H1 (cell line): ENCODE measurements at regions not wholly inside any gene's neighbourhood (a gene's known extent, or its start where the extent isn't known, plus 50 kb on each side); places are given as distances from the start of the nearest gene placed in this dataset.

Experiments
- CTCF ChIA-PET: fragments of 300-600 bp; sonication (Branson Sonifier 250); formaldehyde crosslinking; loops from one replicate; lab custom pipeline; 2021; ENCODE audit not compliant: partially characterized antibody; lab: Charles Lee
- POLR2A ChIA-PET: fragments of 300-600 bp; sonication (Branson Sonifier 250); formaldehyde crosslinking; loops from one replicate; lab custom pipeline; 2021; ENCODE audit warnings: inconsistent platforms; ENCODE audit not compliant: partially characterized antibody; lab: Charles Lee
- DNase-seq, 2 experiments: peaks; one replicate each; pipeline versions ENCODE4 v3.0.0 to v3.0.0-alpha.2; 2010 to 2022; ENCODE audit warnings: low spot score in 2 of 2, low read depth in 1 of 2, mixed read lengths in 1 of 2
- FAIRE-seq: peaks from 2 replicates; lab custom pipeline; 2011; peaks lifted over from hg19 to GRCh38; lab: Jason Lieb, UNC
- H2AFZ ChIP-seq: 2 replicates; pipeline ENCODE4 v1.8.1; 2012; ENCODE audit warnings: low read length, inconsistent platforms
- H2AK5ac ChIP-seq: 2 replicates; pipeline ENCODE4 v1.6.1; 2013; ENCODE audit warnings: low read depth, low read length
- H2BK120ac ChIP-seq: replicated peaks from 2 replicates; pipeline ENCODE3; 2013; ENCODE audit warnings: low read depth, low read length, inconsistent platforms
- H2BK12ac ChIP-seq: 2 replicates; pipeline ENCODE4 v1.6.1; 2013; ENCODE audit warnings: low read depth, low read length
- H2BK15ac ChIP-seq: 2 replicates; pipeline ENCODE4 v1.6.1; 2013; ENCODE audit warnings: low read length
- H2BK20ac ChIP-seq: 2 replicates; pipeline ENCODE4 v1.6.1; 2013; ENCODE audit warnings: low read length
- H2BK5ac ChIP-seq: 2 replicates; pipeline ENCODE4 v1.6.1; 2013; ENCODE audit warnings: low read depth, low read length
- H3K14ac ChIP-seq: 2 replicates; pipeline ENCODE4 v1.6.1; 2013; ENCODE audit warnings: inconsistent platforms; ENCODE audit not compliant: insufficient read length
- H3K18ac ChIP-seq: 2 replicates; pipeline ENCODE4 v1.6.1; 2013; ENCODE audit warnings: low read length; ENCODE audit errors: extremely low read depth
- H3K23ac ChIP-seq: 2 replicates; pipeline ENCODE4 v1.6.1; 2013; ENCODE audit warnings: inconsistent platforms; ENCODE audit not compliant: insufficient read length
- H3K23me2 ChIP-seq: 2 replicates; pipeline ENCODE4 v1.6.1; 2013; ENCODE audit warnings: low read depth, low read length
- H3K27ac ChIP-seq: 2 replicates; pipeline ENCODE4 v1.6.1; 2011; ENCODE audit warnings: low read depth, low read length, inconsistent platforms
- H3K27me3 ChIP-seq, 4 experiments: replicated peaks in 1 of 4; 1 replicate in 1 of 4; 2 replicates in 3 of 4; pipeline versions ENCODE4 v1.6.1 to v1.8.1; 2011 to 2013; ENCODE audit warnings: low read length in 3 of 4, mild to moderate bottlenecking in 3 of 4, inconsistent platforms in 2 of 4, mixed read lengths in 2 of 4, moderate library complexity in 1 of 4; ENCODE audit not compliant: control insufficient read depth in 3 of 4, insufficient read depth in 3 of 4; ENCODE audit errors: extremely low read depth in 1 of 4
- H3K36me3 ChIP-seq, 4 experiments: 2 replicates each; pipeline versions ENCODE4 v1.6.1 to v1.8.1; 2011 to 2013; ENCODE audit warnings: mild to moderate bottlenecking in 4 of 4, low read length in 3 of 4, moderate library complexity in 2 of 4, control low read depth in 1 of 4, inconsistent platforms in 1 of 4; ENCODE audit not compliant: insufficient read depth in 4 of 4, control insufficient read depth in 2 of 4
- H3K4ac ChIP-seq: replicated peaks from 2 replicates; pipeline ENCODE3; 2013; ENCODE audit warnings: low read length, low read depth, mixed read lengths, inconsistent platforms; ENCODE audit not compliant: insufficient read length
- H3K4me1 ChIP-seq, 4 experiments: replicated peaks in 1 of 4; 1 replicate in 1 of 4; 2 replicates in 3 of 4; pipeline versions ENCODE4 v1.6.1 to v1.8.1; 2011 to 2013; ENCODE audit warnings: low read length in 3 of 4, inconsistent platforms in 2 of 4, mixed read lengths in 1 of 4; ENCODE audit not compliant: insufficient read depth in 4 of 4, control insufficient read depth in 3 of 4
- H3K4me2 ChIP-seq, 2 experiments: 2 replicates each; pipeline versions ENCODE4 v1.6.1 to v1.8.1; 2011 to 2013; ENCODE audit warnings: low read depth in 2 of 2, low read length in 2 of 2, control low read depth in 1 of 2, inconsistent platforms in 1 of 2, mild to moderate bottlenecking in 1 of 2; ENCODE audit not compliant: insufficient read depth in 1 of 2
- H3K4me3 ChIP-seq, 4 experiments: fragments of 200-600, 300-600 bp in 1 of 4; sonication (generic), shearing (Covaris generic), sonication (Bioruptor Twin) in 1 of 4; 2 replicates each; pipeline versions ENCODE4 v1.5.1 to v1.8.1; 2011 to 2016; ENCODE audit warnings: low read length in 4 of 4, low read depth in 3 of 4, control low read depth in 2 of 4, inconsistent platforms in 2 of 4, mild to moderate bottlenecking in 2 of 4, mixed read lengths in 1 of 4, moderate library complexity in 1 of 4; ENCODE audit not compliant: insufficient read depth in 2 of 4; ENCODE audit errors: extremely low read depth in 1 of 4
- H3K56ac ChIP-seq: replicated peaks from 2 replicates; pipeline ENCODE3; 2013; ENCODE audit warnings: low read depth, mild to moderate bottlenecking, mixed read lengths, low read length, inconsistent platforms; ENCODE audit not compliant: insufficient read length
- H3K79me1 ChIP-seq: 2 replicates; pipeline ENCODE4 v1.6.1; 2013; ENCODE audit warnings: low read depth, low read length, control low read depth
- H3K79me2 ChIP-seq, 2 experiments: 2 replicates each; pipeline versions ENCODE4 v1.6.1 to v1.8.1; 2012 to 2013; ENCODE audit warnings: low read length in 2 of 2, mild to moderate bottlenecking in 2 of 2, inconsistent platforms in 1 of 2; ENCODE audit not compliant: insufficient read depth in 2 of 2, control insufficient read depth in 1 of 2
- H3K9ac ChIP-seq, 4 experiments: replicated peaks in 1 of 4; 1 replicate in 1 of 4; 2 replicates in 3 of 4; pipeline versions ENCODE4 v1.6.1 to v1.8.1; 2011 to 2013; ENCODE audit warnings: low read depth in 3 of 4, low read length in 3 of 4, control low read depth in 2 of 4, mild to moderate bottlenecking in 2 of 4, moderate library complexity in 2 of 4, inconsistent platforms in 1 of 4; ENCODE audit errors: extremely low read depth in 1 of 4
- H3K9me3 ChIP-seq, 2 experiments: 2 replicates each; pipeline versions ENCODE4 v1.6.1 to v1.8.1; 2012 to 2013; ENCODE audit warnings: mild to moderate bottlenecking in 2 of 2, moderate library complexity in 2 of 2, control low read depth in 1 of 2, inconsistent platforms in 1 of 2, low read depth in 1 of 2, low read length in 1 of 2, mixed read lengths in 1 of 2; ENCODE audit not compliant: insufficient read depth in 2 of 2
- H4K20me1 ChIP-seq, 2 experiments: replicated peaks in 1 of 2; 2 replicates each; pipeline versions ENCODE3 to v1.8.1; 2011 to 2013; ENCODE audit warnings: inconsistent platforms in 2 of 2, low read length in 2 of 2, mild to moderate bottlenecking in 1 of 2; ENCODE audit not compliant: insufficient read depth in 2 of 2, control insufficient read depth in 1 of 2
- H4K5ac ChIP-seq: 2 replicates; pipeline ENCODE4 v1.6.1; 2013; ENCODE audit warnings: low read length, low read depth, mixed read lengths, inconsistent platforms; ENCODE audit not compliant: insufficient read length
- H4K8ac ChIP-seq: 2 replicates; pipeline ENCODE4 v1.8.0; 2013; ENCODE audit warnings: mild to moderate bottlenecking, moderate library complexity, low read length, inconsistent platforms; ENCODE audit not compliant: insufficient read depth; ENCODE audit errors: extremely low read depth
- H4K91ac ChIP-seq: replicated peaks from 2 replicates; pipeline ENCODE3; 2013; ENCODE audit warnings: low read length, mixed read lengths, inconsistent platforms; ENCODE audit not compliant: insufficient read length
- KDM5A ChIP-seq: fragments of 200-600 bp; IDR thresholded peaks from 2 replicates; pipeline ENCODE4 v1.7.1; 2012; ENCODE audit warnings: mild to moderate bottlenecking, low read length, inconsistent platforms, mixed read lengths
- RNF2 ChIP-seq: fragments of 200-900, 300-1000 bp; sonication (generic); IDR thresholded peaks from 2 replicates; pipeline ENCODE4 v1.7.1; 2016; ENCODE audit warnings: borderline replicate concordance, low read depth, mild to moderate bottlenecking, antibody characterized with exemption, low read length; ENCODE audit not compliant: poor library complexity, severe bottlenecking; ENCODE audit errors: missing control alignments
- SP4 ChIP-seq: IDR thresholded peaks from 2 replicates; pipeline ENCODE4 v1.6.1; 2012; ENCODE audit warnings: low read length, inconsistent platforms
- WGBS, 2 experiments: shearing (Covaris generic) in 1 of 2; methylation state at CpG; one replicate each; pipeline versions ENCODE4 v1.1.6 to v1.1.7; 2013 to 2015; ENCODE audit warnings: low lambda C conversion rate in 2 of 2, mixed read lengths in 2 of 2, inconsistent platforms in 1 of 2, low coverage in 1 of 2, missing lambda C conversion rate in 1 of 2; ENCODE audit not compliant: insufficient replicate concordance in 2 of 2, insufficient coverage in 1 of 2, insufficient read length in 1 of 2; ENCODE audit errors: extremely low coverage in 1 of 2, missing lambda C conversion rate in 1 of 2; 5-methylcytosine and 5-hydroxymethylcytosine counted together

- no peaks in the 10 kb centered on the region for H3K9me3 ChIP-seq
- no peak overlapping the region for H4K8ac ChIP-seq
- H3K14ac ChIP-seq: no peak overlapping the region
- no peak overlapping the region for H2AK5ac ChIP-seq
- no peak overlapping the region for H2BK20ac ChIP-seq
- TF ChIP-seq RNF2 (no peak), KDM5A (no peak), SP4 (no peak)
- no peak overlapping the region for H2BK5ac ChIP-seq
- no peak overlapping the region for H3K27ac ChIP-seq
- H3K23me2 ChIP-seq: no peaks in the 10 kb centered on the region
- POLR2A ChIA-PET: no interaction called here
- no peak overlapping the region for H3K23ac ChIP-seq
- DNase-seq (no peak), FAIRE-seq (no peak)
- CTCF ChIA-PET: interaction anchor here (1.3 to 5.7 kb wide), 2 partner anchors 33 to 971 kb away, joined by 4 to 43 read pairs; no protein-coding TSS in a partner anchor
- no peak overlapping the region for H2BK12ac ChIP-seq
- H4K91ac ChIP-seq: no peak overlapping the region
- H2BK120ac ChIP-seq: no peak overlapping the region
- no peak overlapping the region for H2BK15ac ChIP-seq
- no peaks in the 10 kb centered on the region for H3K4me1 ChIP-seq
- H3K4me3 ChIP-seq: no peak overlapping the region
- H3K4me2 ChIP-seq: no peak overlapping the region
- no peak overlapping the region for H2AFZ ChIP-seq
- no peak overlapping the region for H3K18ac ChIP-seq
- H3K27me3 ChIP-seq: no peaks in the 10 kb centered on the region
- H3K79me2 ChIP-seq: no peaks in the 10 kb centered on the region
- no peaks in the 10 kb centered on the region for H4K20me1 ChIP-seq
- H3K36me3 ChIP-seq: no peaks in the 10 kb centered on the region
- H3K9ac ChIP-seq: no peak overlapping the region
- 89% methylated on average over 10 of the region's 10 CpGs; no CpG with 5 or more reads in 1 of the 2 experiments for WGBS, 2 experiments
- H4K5ac ChIP-seq: no peak overlapping the region
- no peaks in the 10 kb centered on the region for H3K79me1 ChIP-seq
- H3K4ac ChIP-seq: no peak overlapping the region
- H3K56ac ChIP-seq: no peak overlapping the region
Observed at GRCh38 chr13:111472083-111472482, 151.6 kb downstream of the TEX29 start.
